ENCODE measurements at regions not wholly inside any gene's neighbourhood (a gene's known extent, or its start where the extent isn't known, plus 50 kb on each side); places are given as distances from the start of the nearest gene placed in this dataset.

DNA sequence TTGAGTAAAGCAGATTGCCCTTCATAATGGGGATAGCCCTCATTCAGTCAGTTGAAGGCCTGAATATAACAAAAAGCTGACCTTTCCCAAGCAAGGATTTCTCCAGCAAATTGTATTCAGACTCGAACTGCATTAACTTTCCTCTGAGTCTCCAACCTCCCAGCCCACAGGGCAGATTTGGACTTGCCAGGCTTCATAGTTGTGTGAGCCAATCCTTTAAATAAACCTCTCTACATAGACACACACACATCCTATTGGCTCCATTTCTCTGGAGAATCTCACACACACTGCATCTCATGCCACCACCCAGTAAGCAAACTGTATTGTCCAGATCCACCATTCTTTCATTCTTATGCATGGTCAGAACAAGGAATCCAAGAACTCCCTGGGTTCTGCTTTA is 225.1 kb downstream of the MPDZ start:
- TF ChIP-seq EP300 (IDR thresholded peaks at IDR 0.05) (no peak), POLR2A (IDR thresholded peaks at IDR 0.05) (no peak)
- TF ChIP-seq, protein P1, sequence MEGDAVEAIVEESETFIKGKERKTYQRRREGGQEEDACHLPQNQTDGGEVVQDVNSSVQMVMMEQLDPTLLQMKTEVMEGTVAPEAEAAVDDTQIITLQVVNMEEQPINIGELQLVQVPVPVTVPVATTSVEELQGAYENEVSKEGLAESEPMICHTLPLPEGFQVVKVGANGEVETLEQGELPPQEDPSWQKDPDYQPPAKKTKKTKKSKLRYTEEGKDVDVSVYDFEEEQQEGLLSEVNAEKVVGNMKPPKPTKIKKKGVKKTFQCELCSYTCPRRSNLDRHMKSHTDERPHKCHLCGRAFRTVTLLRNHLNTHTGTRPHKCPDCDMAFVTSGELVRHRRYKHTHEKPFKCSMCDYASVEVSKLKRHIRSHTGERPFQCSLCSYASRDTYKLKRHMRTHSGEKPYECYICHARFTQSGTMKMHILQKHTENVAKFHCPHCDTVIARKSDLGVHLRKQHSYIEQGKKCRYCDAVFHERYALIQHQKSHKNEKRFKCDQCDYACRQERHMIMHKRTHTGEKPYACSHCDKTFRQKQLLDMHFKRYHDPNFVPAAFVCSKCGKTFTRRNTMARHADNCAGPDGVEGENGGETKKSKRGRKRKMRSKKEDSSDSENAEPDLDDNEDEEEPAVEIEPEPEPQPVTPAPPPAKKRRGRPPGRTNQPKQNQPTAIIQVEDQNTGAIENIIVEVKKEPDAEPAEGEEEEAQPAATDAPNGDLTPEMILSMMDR (IDR thresholded peaks at IDR 0.05) = no peak
